Thymus (tissue), 11 donors: ENCODE measurements at regions not wholly inside any gene's neighbourhood (a gene's known extent, or its start where the extent isn't known, plus 50 kb on each side); places are given as distances from the start of the nearest gene placed in this dataset.
"Not testable (repeated sequence)": the region's sequence is repeated elsewhere in the genome, so short reads cannot be mapped to it uniquely, and the experiment has no call there.

Experiments
- DNase-seq, 9 donors: peaks; one replicate each; pipeline ENCODE4 v3.0.0-alpha.2; 2013; ENCODE audit warnings: low spot score in 9 of 9, low read depth in 6 of 9, missing footprints in 1 of 9
- H3K27ac ChIP-seq, 2 donors: one replicate each; pipeline ENCODE4 v1.5.1; 2013; ENCODE audit warnings: control low read depth in 1 of 2, low read depth in 1 of 2, low read length in 1 of 2, mild to moderate bottlenecking in 1 of 2, moderate library complexity in 1 of 2
- H3K27me3 ChIP-seq, 2 donors: one replicate each; pipeline ENCODE4 v1.5.1; 2013; ENCODE audit warnings: low read length in 1 of 2; ENCODE audit not compliant: control insufficient read depth in 2 of 2, insufficient read depth in 1 of 2
- H3K36me3 ChIP-seq, 2 donors: one replicate each; pipeline ENCODE4 v1.5.1; 2013; ENCODE audit warnings: low read length in 1 of 2, mild to moderate bottlenecking in 1 of 2, moderate library complexity in 1 of 2; ENCODE audit not compliant: control insufficient read depth in 2 of 2, insufficient read depth in 2 of 2
- H3K4me1 ChIP-seq, 2 donors: one replicate each; pipeline ENCODE4 v1.5.1; 2013; ENCODE audit warnings: low read length in 2 of 2; ENCODE audit not compliant: control insufficient read depth in 2 of 2, insufficient read depth in 2 of 2
- H3K4me3 ChIP-seq, 2 donors: one replicate each; pipeline ENCODE4 v1.5.1; 2013; ENCODE audit warnings: low read length in 2 of 2, control low read depth in 1 of 2, mild to moderate bottlenecking in 1 of 2
- H3K9me3 ChIP-seq, 2 donors: one replicate each; pipeline ENCODE4 v1.5.1; 2013; ENCODE audit warnings: low read length in 1 of 2, mild to moderate bottlenecking in 1 of 2; ENCODE audit not compliant: control insufficient read depth in 2 of 2, insufficient read depth in 1 of 2
- WGBS: extraction: QIAGEN DNeasy Blood & Tissue Kit; methylation state at CpG from one replicate; pipeline ENCODE4 v1.1.7; 2013; 5-methylcytosine and 5-hydroxymethylcytosine counted together
- donor health status: healthy.

DNA sequence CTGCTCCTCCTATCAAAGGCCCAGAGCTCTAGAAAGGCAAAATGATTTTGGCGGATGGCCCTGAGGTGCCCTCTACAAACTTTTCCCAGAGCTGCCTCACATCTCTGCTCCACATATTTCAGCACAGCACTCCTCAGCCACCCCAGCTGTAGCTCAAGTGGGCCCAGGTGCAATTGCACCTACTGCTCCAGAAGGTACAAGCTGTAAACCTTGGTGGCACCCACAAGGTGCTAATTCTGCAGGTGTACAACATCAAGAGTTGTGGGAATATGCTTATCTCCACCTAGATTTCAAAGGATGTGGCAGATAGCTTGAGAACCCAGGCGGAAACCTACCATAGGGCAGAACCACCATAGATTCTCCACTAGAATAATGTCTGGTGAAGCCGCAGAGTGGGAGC is 432.2 kb downstream of the TMEM232 start:
- no peaks in the 10 kb centered on the region for H3K9me3 ChIP-seq
- H3K4me3 ChIP-seq = no peak overlapping the region
- peak overlapping the region in 1 of 2 donors; percentile 50 for H3K27ac ChIP-seq
- DNase-seq = peak; percentile 48 to 87 (median 68)
- H3K36me3 ChIP-seq = no peaks in the 10 kb centered on the region
- H3K27me3 ChIP-seq = no peaks in the 10 kb centered on the region
- WGBS = 87% methylated on average over 3 of the region's 3 CpGs
- H3K4me1 ChIP-seq = peaks cover 6 to 18% of the 10 kb centered on the region in 2 donors

DNA sequence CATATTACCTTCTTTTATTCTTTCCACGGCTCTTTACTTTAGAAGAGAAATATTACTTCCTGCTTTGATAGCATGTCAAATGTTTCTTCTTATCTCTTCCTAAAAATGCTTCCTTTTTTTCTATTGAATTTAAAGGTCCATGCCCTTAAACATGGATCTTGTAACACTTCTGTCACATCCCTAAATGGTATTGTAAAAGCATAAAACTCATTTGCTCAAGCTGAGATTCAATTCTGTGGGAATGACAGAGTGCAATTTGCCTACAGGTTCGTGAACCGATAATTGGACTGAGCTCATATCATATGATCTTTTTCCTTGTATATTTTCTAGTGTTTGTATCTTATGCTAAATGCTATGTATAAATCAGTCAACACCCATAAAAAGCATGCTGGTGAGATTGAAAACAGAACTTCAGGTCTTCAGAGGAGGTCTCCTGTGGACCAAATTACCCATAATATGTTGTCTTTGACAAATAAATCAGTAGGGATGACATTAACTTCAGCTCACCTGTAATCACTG is 429.3 kb downstream of the TMEM232 start:
- Histone ChIP-seq H3K4me1 (peaks cover 6 to 15% of the 10 kb centered on the region in 2 donors), H3K27ac (no peak overlapping the region), H3K36me3 (no peaks in the 10 kb centered on the region), H3K4me3 (no peak overlapping the region), H3K27me3 (no peaks in the 10 kb centered on the region), H3K9me3 (no peaks in the 10 kb centered on the region)
- DNase-seq = no peak
- 7% methylated on average over 3 of the region's 3 CpGs for WGBS

DNA sequence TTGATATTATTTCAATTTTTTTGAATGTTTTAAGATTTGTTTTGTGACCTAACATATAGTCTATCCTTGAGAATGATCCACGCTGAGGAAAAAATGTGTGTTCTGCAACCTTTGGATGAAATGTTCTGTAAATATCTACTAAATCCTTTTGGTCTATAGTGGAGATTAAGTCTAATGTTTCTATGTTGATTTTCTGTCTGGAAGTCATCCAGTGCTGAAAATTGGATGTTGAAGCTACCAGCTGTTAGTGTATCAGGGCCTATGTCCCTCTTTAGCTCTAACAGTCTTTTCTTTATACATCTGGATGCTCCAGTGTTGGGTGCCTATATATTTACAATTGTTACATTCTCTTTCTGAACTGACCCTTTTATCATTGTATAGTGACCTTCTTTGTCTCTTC is 422.3 kb downstream of the TMEM232 start:
- Histone ChIP-seq H3K4me1 (no peaks in the 10 kb centered on the region), H3K4me3 (no peak overlapping the region), H3K36me3 (no peaks in the 10 kb centered on the region), H3K27ac (no peak overlapping the region), H3K27me3 (no peaks in the 10 kb centered on the region), H3K9me3 (peaks cover 0 to 2% of the 10 kb centered on the region in 2 donors)
- no peak for DNase-seq
- 91% methylated on average over 1 of the region's 1 CpG for WGBS

DNA sequence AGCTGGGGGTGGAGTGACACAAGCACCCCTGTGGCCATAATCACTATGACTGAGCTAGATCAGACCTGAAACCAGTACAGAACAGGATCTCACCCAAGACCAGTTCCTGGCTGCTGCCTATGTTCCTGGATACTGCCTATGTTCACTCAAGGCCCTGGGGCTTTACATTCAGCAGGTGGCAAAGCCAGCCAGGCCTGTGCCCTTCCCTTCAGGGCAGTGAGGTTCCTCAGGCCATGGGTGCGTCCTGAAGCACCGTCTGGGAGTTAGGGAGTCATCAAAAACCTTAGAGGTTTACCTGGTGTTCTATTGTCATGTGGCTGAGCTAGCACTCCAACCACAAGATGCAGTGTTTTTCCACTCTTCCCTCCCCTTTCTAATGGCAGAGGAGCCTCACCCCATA is 419.8 kb downstream of the TMEM232 start:
- no peak overlapping the region for H3K27ac ChIP-seq
- WGBS = 98% methylated on average over 2 of the region's 2 CpGs
- H3K4me3 ChIP-seq = no peak overlapping the region
- no peaks in the 10 kb centered on the region for H3K36me3 ChIP-seq
- H3K27me3 ChIP-seq = no peaks in the 10 kb centered on the region
- DNase-seq = no peak
- H3K4me1 ChIP-seq = no peaks in the 10 kb centered on the region
- H3K9me3 ChIP-seq = peaks cover 0 to 5% of the 10 kb centered on the region in 2 donors

DNA sequence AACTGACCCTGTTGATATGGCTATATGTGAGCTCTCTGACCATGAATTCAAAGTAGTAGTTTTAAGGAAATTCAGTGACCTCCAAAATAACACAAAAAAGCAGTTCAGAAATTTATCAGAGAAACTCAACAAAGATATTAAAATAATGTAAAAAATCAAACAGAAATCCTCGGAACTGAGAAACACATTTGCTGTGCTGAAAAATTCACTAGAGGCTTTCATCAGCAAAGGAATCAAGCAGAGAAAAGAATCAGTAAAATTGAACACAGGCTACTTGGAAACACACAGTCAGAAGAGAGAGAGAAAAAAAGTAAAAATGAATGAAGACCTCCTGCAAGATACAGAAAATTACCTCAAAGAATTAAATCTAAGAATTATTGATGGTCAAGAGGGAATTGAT is 417.2 kb downstream of the TMEM232 start:
- H3K27me3 ChIP-seq = no peaks in the 10 kb centered on the region
- H3K36me3 ChIP-seq = no peaks in the 10 kb centered on the region
- H3K4me3 ChIP-seq = no peak overlapping the region
- 100% methylated on average over 1 of the region's 1 CpG for WGBS
- no peak overlapping the region for H3K27ac ChIP-seq
- H3K9me3 ChIP-seq = peaks cover 0 to 5% of the 10 kb centered on the region in 2 donors
- DNase-seq = no peak
- no peaks in the 10 kb centered on the region for H3K4me1 ChIP-seq

DNA sequence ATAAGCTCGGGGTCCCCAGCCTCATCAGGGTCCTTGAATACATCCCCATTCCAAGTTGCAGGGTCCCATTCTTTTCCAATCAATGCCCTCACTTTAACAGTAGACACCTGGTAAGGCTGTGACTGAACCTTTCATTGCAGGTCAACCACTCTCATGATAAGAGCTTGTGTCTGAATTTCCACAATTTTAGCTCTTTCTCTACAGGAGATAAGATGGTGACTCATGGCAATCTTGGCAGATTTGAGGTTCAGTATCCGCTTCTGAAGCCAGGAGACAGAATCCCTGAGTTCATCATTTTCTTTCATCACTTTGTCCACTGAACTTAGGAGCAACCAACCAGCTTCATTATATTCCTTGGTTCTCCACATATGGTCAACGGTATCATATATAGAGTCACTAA is 409.9 kb downstream of the TMEM232 start:
- WGBS = 47% methylated on average over 3 of the region's 3 CpGs
- not testable (repeated sequence) for H3K4me3 ChIP-seq, H3K27me3 ChIP-seq, H3K36me3 ChIP-seq, H3K9me3 ChIP-seq, DNase-seq, H3K27ac ChIP-seq, H3K4me1 ChIP-seq

DNA sequence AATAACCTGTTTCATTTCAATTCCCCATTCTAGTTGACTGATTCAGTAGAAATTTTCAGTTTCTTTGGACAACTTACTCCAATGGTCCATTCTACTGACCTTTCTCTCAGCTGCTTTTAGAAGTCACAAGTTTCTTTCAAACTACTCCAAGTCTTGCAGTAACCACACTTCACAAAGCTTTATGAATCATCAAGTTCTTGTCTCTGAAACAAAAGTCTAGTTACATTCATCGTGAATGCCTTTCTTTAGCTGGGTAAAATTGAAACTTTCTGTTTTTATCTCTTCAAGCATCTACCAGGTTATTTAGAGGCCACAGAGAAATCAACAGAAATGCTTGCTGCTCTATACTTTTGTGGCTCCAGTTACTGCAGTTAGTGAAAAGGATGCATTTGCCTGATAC is 405.4 kb downstream of the TMEM232 start:
- Histone ChIP-seq H3K36me3 (no peaks in the 10 kb centered on the region), H3K4me3 (no peak overlapping the region), H3K4me1 (no peaks in the 10 kb centered on the region), H3K27ac (no peak overlapping the region), H3K9me3 (peaks cover 0 to 3% of the 10 kb centered on the region in 2 donors), H3K27me3 (no peaks in the 10 kb centered on the region)
- 86% methylated on average over 1 of the region's 1 CpG for WGBS
- peak in 1 of 9 donors; percentile 15 for DNase-seq

DNA sequence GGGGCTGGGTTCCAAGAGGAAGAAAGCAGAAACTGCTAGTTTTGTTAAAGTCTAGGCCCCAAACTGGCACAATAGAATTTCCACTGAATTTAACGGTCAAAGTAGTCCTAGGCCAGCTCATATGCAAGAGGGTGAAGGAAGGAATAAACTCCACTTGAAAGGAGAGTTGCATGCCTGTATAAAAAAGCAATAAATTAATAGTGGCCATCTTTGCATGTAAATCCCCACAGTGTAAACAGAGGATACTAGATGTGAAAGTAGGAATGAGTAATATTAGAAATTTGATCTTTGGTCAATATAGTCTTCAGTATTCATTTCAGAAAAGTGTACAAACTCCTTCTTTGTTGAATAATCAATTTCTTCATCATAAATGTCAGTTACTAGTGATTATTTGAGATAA is 403.1 kb downstream of the TMEM232 start:
- no peak overlapping the region for H3K27ac ChIP-seq
- DNase-seq = no peak
- H3K9me3 ChIP-seq = peaks cover 0 to 3% of the 10 kb centered on the region in 2 donors
- no peaks in the 10 kb centered on the region for H3K27me3 ChIP-seq
- H3K4me1 ChIP-seq = no peaks in the 10 kb centered on the region
- H3K36me3 ChIP-seq = no peaks in the 10 kb centered on the region
- 100% methylated on average over 1 of the region's 1 CpG for WGBS
- no peak overlapping the region for H3K4me3 ChIP-seq

DNA sequence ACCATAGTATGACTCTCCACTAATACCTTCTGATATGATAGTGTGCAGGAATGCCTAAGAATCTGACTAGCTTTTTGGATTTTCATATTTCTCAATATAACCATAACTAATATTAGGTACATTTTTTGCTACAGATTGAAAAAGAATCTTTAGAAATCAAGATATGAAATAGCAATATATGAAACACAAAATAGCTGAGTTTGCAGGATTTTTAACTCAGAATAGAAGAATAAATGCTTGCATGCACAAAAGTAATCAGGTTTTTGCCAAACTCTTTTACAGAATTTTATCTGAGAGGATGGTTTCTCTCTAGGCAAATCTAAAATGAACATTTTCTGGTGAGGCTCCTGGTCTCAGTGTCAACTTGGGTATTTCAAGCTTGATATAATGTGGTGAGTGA is 402.6 kb downstream of the TMEM232 start:
- Histone ChIP-seq H3K27me3 (no peaks in the 10 kb centered on the region), H3K36me3 (no peaks in the 10 kb centered on the region), H3K4me1 (no peaks in the 10 kb centered on the region), H3K4me3 (no peak overlapping the region), H3K27ac (no peak overlapping the region), H3K9me3 (peaks cover 0 to 3% of the 10 kb centered on the region in 2 donors)
- no peak for DNase-seq

DNA sequence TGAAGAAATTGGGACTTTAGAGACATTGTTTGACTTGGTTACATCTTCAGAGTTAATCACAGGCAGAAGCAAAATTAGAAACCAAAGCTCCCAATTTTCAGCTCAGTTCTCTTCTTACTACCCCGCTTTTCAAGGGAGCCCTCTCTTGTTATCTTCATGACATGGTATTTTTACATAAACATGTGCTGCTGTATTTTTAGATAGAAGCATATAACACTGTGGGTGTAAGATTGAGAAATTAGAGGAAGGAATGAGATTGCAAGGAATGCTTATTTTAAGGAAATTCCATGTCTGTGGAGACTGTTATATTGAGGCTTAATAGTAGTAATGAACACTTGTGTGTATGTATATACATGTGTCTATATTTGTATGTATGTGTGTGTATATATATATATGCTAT is 401.6 kb downstream of the TMEM232 start:
- no peak for DNase-seq
- no peaks in the 10 kb centered on the region for H3K36me3 ChIP-seq
- H3K27me3 ChIP-seq = no peaks in the 10 kb centered on the region
- 98% methylated on average over 1 of the region's 1 CpG for WGBS
- H3K9me3 ChIP-seq = peaks cover 0 to 3% of the 10 kb centered on the region in 2 donors
- no peak overlapping the region for H3K4me3 ChIP-seq
- H3K27ac ChIP-seq = no peak overlapping the region
- peaks cover 0 to under 1% of the 10 kb centered on the region in 2 donors for H3K4me1 ChIP-seq
